PFSK-1 (cell line): ENCODE measurements at regions not wholly inside any gene's neighbourhood (a gene's known extent, or its start where the extent isn't known, plus 50 kb on each side); places are given as distances from the start of the nearest gene placed in this dataset.

Experiments
- FOXP2 ChIP-seq: optimal IDR thresholded peaks from 2 replicates; pipeline ENCODE3; 2011; ENCODE audit warnings: borderline replicate concordance, control low read depth, inconsistent platforms; ENCODE audit not compliant: insufficient read depth; ENCODE audit errors: extremely low read length, extremely low read depth
- POLR2AphosphoS5 ChIP-seq: IDR thresholded peaks from 2 replicates; pipeline ENCODE4 v1.6.1; 2012; ENCODE audit warnings: low read depth, mild to moderate bottlenecking, control low read depth, low read length, moderate library complexity
- REST ChIP-seq, 2 experiments: IDR thresholded peaks; 2 replicates each; pipeline versions ENCODE4 v1.6.1 to v1.8.0; 2011 to 2012; ENCODE audit warnings: low read depth in 2 of 2, low read length in 2 of 2, control low read depth in 1 of 2, inconsistent platforms in 1 of 2, mild to moderate bottlenecking in 1 of 2, moderate library complexity in 1 of 2; ENCODE audit not compliant: insufficient read depth in 1 of 2
- SIN3A ChIP-seq: IDR thresholded peaks from 2 replicates; pipeline ENCODE4 v1.6.1; 2012; ENCODE audit warnings: mild to moderate bottlenecking, low read length, moderate library complexity, borderline replicate concordance; ENCODE audit not compliant: insufficient read depth
- TAF1 ChIP-seq: IDR thresholded peaks from 2 replicates; pipeline ENCODE4 v1.6.1; 2012; ENCODE audit warnings: low read length, control low read depth, borderline replicate concordance; ENCODE audit not compliant: insufficient read depth

DNA sequence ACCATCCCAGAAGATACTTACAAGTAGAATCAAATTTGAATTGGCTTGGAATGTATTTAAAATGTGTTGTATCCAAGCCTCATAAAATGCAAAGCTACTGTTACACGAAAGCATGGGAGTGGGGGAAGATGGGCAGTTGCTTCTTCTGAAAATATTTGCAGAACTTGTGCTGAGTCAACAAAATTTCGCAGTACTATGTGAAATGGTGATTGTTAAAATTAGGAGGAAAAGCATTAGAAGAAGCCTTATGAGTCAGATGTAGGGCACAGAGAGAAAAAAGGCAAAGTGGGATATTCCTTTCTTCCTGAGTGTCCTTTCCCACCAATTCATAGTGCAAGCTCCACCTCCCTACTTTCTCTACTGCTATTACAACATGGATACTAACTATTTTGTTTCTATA is 332.7 kb downstream of the PRDM5 start:
- TF ChIP-seq TAF1 (no peak), POLR2AphosphoS5 (no peak), FOXP2 (no peak), REST (IDR thresholded peaks at IDR 0.05; ENCODE audit: insufficient read depth in 1 of 2, low read depth in 2 of 2, low read length in 2 of 2) (no peak), SIN3A (no peak)

DNA sequence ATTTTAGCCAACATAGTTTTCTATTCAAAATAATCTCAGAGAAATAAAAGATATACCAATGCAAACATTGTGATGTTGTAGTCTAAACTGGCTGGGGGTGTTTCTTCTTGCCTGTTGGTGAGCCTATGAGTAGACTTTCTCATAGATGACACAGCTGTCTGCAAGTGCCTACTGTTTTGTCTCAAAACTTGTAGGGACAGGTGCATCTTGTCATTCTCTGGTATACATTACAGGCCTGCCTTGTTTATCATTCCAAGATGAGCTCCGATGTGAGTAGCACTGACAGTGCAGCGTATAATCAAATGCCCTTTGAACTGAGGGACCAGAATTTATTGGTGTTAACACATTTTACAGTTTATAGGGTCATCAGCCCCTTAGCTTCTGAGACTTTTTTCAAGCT is 353.8 kb downstream of the PRDM5 start:
- TF ChIP-seq REST (IDR thresholded peaks at IDR 0.05; ENCODE audit: insufficient read depth in 1 of 2, low read depth in 2 of 2, low read length in 2 of 2) (no peak), SIN3A (no peak), TAF1 (no peak), POLR2AphosphoS5 (no peak), FOXP2 (no peak)

DNA sequence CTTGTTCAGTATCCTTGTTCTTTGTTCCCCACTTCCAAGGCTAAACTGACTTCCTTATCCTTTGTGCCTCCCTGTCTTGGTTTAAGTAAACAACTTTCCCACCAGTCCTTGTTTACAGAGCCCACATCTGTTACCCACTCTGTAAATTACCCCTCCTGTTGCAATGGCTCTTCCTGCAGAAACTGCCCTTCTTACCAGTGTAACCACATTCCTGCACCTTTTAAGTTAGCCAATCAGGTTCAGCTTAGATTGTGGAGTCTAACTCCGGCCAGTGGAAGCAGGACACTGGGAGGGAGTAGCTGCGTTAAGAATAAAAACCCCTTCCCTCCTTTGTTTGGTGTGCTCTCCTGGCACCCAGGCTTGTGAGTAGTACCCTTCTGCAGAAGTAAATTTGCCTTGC is 360.9 kb downstream of the PRDM5 start:
- no peak for TF ChIP-seq FOXP2
- TF ChIP-seq POLR2AphosphoS5, result no peak
- no peak for TF ChIP-seq REST (IDR thresholded peaks at IDR 0.05; ENCODE audit: insufficient read depth in 1 of 2, low read depth in 2 of 2, low read length in 2 of 2)
- TF ChIP-seq TAF1, result no peak
- no peak for TF ChIP-seq SIN3A

GRCh38 chr4:120557372-120557771 is 365.2 kb downstream of the PRDM5 start:
- TF ChIP-seq SIN3A (no peak), REST (IDR thresholded peaks at IDR 0.05; ENCODE audit: insufficient read depth in 1 of 2, low read depth in 2 of 2, low read length in 2 of 2) (no peak), POLR2AphosphoS5 (no peak), FOXP2 (no peak), TAF1 (no peak)

GRCh38 chr4:120555058-120555457 is 367.5 kb downstream of the PRDM5 start:
- no peak for TF ChIP-seq FOXP2
- TF ChIP-seq SIN3A, result no peak
- no peak for TF ChIP-seq REST (IDR thresholded peaks at IDR 0.05; ENCODE audit: insufficient read depth in 1 of 2, low read depth in 2 of 2, low read length in 2 of 2)
- TF ChIP-seq POLR2AphosphoS5, result no peak
- TF ChIP-seq TAF1, result no peak
